ENCODE measurements at regions not wholly inside any gene's neighbourhood (a gene's known extent, or its start where the extent isn't known, plus 50 kb on each side); places are given as distances from the start of the nearest gene placed in this dataset.

DNA sequence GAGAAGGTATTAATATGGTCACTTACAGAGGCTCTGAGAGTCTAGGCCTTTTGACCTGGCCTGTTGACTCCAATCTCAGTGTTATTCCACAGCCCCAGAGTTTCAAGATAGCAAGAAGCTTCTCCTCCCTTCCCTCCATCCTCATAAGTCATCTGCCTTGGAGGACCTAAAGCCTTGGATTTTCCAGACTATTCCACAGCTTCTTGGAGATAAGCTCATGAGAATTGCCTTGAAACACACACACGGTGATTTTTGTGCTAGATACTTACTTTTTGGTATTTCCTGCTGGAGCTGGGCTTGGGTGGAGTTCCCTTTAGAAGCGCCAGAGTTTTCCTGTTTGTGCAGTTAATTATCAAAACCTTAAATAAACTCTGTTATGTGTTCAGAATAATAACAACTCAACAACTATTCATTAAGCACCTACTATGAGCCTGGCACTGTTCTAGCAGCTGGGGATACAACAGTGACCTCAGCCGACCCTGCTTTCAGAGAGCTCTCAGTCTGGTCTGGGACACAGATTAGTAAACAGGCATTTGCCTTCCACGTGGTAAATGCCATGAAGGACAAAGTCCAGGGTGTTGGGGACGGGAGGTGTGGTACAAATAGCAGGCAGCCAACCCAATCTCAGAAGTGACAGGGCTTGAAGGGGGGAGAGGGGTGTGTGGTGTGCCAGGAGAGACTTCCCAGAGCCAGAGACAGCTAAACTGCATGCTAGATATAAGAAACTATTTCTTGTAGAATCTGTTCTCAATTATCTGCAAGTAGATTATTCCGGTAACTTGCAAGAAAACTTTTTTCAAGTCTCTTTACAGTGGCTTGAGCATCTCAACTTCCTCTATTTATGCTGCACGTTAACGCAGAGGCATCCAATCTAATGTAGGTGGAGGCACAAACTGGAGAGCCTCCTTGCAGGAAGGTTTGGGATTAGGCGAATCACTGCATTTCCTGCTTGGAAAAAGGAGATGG lies 55.9 kb upstream of the KLF9 start:
- TF ChIP-seq, protein P1, sequence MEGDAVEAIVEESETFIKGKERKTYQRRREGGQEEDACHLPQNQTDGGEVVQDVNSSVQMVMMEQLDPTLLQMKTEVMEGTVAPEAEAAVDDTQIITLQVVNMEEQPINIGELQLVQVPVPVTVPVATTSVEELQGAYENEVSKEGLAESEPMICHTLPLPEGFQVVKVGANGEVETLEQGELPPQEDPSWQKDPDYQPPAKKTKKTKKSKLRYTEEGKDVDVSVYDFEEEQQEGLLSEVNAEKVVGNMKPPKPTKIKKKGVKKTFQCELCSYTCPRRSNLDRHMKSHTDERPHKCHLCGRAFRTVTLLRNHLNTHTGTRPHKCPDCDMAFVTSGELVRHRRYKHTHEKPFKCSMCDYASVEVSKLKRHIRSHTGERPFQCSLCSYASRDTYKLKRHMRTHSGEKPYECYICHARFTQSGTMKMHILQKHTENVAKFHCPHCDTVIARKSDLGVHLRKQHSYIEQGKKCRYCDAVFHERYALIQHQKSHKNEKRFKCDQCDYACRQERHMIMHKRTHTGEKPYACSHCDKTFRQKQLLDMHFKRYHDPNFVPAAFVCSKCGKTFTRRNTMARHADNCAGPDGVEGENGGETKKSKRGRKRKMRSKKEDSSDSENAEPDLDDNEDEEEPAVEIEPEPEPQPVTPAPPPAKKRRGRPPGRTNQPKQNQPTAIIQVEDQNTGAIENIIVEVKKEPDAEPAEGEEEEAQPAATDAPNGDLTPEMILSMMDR (conservative IDR thresholded peaks at IDR 0.05) = no peak
- H3K27ac ChIP-seq = no peak overlapping the region

DNA sequence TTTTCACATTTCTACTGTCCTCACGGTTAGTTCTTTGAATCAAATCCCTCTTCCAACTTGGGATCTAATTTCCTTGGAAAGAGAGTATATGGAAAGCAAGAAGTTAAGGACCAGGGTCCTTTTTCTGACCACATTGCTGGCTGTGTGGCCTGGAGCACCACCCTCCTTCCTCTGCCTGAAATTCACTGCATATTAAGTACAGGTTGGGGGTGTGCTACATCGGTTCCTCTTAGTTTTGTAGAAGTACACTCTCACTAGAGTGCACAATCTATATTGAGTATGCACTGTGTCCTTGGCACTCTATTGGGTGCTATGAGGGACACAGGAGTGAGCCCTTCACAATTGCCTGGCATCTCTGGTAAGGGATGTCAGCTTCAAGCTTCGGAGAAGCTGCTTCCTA lies 53.8 kb upstream of the KLF9 start:
- no peak overlapping the region for H3K27ac ChIP-seq
- TF ChIP-seq, protein P1 (conservative IDR thresholded peaks at IDR 0.05) = no peak

- H3K27ac ChIP-seq = no peak overlapping the region
- TF ChIP-seq, protein P1 (conservative IDR thresholded peaks at IDR 0.05) = no peak
Observed at GRCh38 chr9:70466976-70467561, 52.6 kb upstream of the KLF9 start.

GRCh38 chr9:70465904-70466303 lies 51.4 kb upstream of the KLF9 start:
- TF ChIP-seq, protein P1 (conservative IDR thresholded peaks at IDR 0.05) = no peak
- no peak overlapping the region for H3K27ac ChIP-seq

DNA sequence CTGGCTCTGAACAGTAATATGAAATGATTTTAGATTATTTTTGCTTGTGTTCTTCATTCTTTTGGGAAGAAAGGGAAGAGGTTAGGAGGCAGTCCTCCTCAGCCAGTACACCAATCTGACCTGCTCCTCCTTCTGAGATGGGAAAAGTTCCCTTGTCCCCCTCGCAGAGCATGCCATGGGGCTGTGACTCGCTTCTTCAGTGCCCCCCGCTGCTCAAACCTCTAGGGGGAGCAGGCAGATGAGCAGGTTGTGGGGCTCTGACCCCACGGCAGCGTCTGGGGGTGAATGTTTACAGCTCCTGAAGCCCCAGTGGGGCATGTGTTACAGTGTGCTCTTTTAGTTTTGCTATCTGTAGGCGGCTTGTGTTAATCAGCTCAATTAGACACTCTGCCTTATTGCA lies 50.9 kb upstream of the KLF9 start:
- TF ChIP-seq, protein P1 (conservative IDR thresholded peaks at IDR 0.05) = no peak
- H3K27ac ChIP-seq = no peak overlapping the region
